Astrocyte of the cerebellum (primary cell): ENCODE measurements at regions not wholly inside any gene's neighbourhood (a gene's known extent, or its start where the extent isn't known, plus 50 kb on each side); places are given as distances from the start of the nearest gene placed in this dataset.

ENCODE experiments used
- DNase-seq: peaks from one replicate; pipeline ENCODE4 v3.0.0-alpha.2; 2011; ENCODE audit warnings: low read depth
- H3K4me3 ChIP-seq: 2 replicates; pipeline ENCODE4 v1.5.1; 2011; ENCODE audit warnings: mild to moderate bottlenecking, low read depth, low read length, moderate library complexity
- in situ Hi-C: cut with HindIII; loops from 2 replicates; pipeline ENCODE4 v1.10.0; 2017; ENCODE audit warnings: low sequenced_read_pairs
- TF ChIP-seq, protein P1 (sequence below): IDR thresholded peaks from 2 replicates; pipeline ENCODE4 v1.5.1; 2012; ENCODE audit warnings: low read length, low read depth, moderate library complexity, mild to moderate bottlenecking; ENCODE audit errors: missing control alignments

DNA sequence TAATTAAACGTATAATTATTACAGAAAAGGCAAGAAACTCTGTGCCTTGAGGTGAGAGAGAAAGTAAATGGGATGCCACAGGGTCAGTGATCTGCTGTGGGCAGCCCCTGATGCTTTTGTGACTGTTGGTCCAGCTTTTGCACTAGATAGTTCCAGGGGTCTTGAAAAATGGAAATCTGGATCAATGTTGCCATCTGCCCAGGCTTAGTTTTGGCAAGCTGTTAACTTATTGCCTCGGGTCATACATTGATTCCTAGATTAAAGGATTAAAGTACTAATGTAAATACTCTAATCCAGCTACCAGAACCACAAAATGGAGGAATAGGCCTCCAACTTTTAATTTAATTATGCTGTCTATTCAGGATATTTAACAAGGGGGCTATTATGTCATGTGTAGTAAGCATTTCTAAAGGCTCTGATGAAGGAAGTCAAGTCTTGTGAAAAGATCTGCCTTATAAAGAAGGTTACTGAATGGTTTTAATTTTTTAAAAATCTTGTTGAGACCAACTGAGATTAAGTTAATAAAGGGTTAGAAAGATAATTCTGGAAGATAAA, 376.0 kb upstream of the HS3ST5 start:
- no peak overlapping the region for H3K4me3 ChIP-seq
- no peak for DNase-seq
- TF ChIP-seq, protein P1, sequence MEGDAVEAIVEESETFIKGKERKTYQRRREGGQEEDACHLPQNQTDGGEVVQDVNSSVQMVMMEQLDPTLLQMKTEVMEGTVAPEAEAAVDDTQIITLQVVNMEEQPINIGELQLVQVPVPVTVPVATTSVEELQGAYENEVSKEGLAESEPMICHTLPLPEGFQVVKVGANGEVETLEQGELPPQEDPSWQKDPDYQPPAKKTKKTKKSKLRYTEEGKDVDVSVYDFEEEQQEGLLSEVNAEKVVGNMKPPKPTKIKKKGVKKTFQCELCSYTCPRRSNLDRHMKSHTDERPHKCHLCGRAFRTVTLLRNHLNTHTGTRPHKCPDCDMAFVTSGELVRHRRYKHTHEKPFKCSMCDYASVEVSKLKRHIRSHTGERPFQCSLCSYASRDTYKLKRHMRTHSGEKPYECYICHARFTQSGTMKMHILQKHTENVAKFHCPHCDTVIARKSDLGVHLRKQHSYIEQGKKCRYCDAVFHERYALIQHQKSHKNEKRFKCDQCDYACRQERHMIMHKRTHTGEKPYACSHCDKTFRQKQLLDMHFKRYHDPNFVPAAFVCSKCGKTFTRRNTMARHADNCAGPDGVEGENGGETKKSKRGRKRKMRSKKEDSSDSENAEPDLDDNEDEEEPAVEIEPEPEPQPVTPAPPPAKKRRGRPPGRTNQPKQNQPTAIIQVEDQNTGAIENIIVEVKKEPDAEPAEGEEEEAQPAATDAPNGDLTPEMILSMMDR, result no peak
- in situ Hi-C loops, result loop anchor here (10.0 kb wide), 1 partner anchor 84 kb away; no protein-coding TSS in a partner anchor

DNA sequence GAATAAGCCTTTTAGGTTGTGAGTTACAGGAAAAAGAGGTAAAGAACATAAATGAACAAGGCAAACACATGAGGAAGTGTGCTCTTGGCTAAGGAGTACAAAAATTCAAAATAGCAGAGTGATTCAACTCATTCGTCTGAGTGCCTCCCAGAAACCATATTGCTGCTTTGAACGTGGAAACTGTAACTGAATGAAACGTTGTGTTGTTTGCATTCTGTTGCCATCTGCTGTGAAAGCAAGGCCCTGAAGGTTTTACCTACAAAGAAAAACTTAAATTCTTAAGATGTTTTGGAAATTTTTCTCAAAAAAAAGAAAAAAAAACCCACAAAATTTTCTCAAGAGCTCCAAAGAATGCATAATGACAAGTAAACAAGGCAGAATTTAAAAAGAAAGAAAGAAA, 375.4 kb upstream of the HS3ST5 start:
- no peak overlapping the region for H3K4me3 ChIP-seq
- in situ Hi-C loops, result loop anchor here (10.0 kb wide), 1 partner anchor 83 kb away; no protein-coding TSS in a partner anchor
- TF ChIP-seq, protein P1, result no peak
- DNase-seq, result no peak

DNA sequence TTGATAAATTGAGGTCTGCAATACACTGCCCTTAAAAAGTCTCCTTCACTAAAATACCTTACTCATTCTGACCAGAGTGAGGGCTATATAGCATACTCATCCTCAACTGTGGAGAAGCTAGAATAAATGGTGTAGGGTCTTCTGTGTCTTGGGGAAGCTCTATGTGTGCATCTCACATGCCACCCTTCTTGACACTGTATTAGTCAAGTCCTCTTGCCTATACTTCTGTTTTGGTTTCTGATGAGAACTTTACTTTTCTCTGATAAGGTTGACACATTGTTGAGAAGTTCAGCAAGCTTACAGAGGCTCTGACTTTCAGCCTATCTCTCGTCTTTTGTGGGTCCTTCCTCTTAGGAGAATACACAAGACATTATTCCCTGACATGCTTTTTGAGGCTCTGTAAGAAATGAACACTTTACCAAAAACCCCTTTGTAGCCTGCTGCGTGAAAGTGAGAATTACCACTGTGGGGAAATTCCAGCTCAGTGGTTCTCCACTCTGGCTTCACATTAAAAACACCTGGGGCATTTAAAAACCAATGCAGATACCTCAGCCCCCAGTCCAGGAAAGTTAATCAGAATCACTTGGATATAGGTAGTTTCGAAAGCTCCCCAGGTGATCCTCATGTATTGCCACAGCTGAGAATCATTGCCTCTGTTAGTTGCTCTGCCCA, 372.1 kb upstream of the HS3ST5 start:
- H3K4me3 ChIP-seq, result no peak overlapping the region
- TF ChIP-seq, protein P1, result no peak
- in situ Hi-C loops, result loop anchor here (10.0 kb wide), 1 partner anchor 80 kb away; no protein-coding TSS in a partner anchor
- no peak for DNase-seq

DNA sequence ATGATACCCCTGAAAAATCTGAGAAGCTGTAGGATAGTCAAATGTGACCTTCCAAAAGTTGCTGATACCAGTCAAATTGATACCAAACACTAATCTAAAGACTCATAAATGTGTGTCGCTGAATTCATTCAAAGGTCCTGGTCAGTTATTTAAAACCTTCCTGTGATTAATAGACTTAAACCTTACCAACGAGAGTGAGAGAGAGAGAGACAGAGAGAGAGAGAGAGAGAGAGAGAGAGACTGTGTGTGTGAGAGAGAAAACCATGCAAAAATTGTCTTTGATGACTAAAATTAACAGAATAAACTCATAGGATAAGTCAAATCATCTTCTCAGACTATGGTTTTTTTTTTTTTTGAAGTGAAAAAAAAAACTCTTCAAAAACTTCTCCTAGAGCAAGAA, 370.9 kb upstream of the HS3ST5 start:
- TF ChIP-seq, protein P1, result no peak
- H3K4me3 ChIP-seq, result no peak overlapping the region
- DNase-seq, result no peak
- in situ Hi-C loops, result loop anchor here (10.0 kb wide), 1 partner anchor 79 kb away; no protein-coding TSS in a partner anchor

DNA sequence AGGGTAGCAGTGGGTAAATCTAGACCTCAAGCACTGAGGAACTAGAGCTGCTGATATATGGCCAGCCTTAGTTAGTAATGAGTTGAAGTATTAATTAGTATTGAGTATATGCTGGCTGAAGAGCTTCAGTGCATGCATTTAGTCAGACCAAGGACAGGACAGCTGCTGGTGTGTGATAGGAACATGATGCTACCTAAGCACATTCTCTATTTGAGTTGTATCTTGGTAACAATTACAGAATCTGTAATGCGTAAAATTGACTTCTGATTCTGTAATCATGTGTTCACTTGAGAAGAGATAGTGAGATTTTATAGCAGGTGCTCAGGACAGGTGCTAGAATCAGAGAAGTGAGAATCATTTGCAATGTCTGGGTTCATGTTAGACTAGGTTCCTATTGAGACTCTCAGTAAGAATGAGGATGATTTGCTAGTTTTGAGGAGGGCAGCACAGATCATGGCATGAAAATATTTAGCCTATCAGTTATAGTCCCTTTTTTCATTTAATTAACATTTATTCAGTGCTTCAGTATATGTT, 369.4 kb upstream of the HS3ST5 start:
- in situ Hi-C loops, result loop anchor here (10.0 kb wide), 1 partner anchor 77 kb away; no protein-coding TSS in a partner anchor
- TF ChIP-seq, protein P1, result no peak
- no peak for DNase-seq
- no peak overlapping the region for H3K4me3 ChIP-seq

DNA sequence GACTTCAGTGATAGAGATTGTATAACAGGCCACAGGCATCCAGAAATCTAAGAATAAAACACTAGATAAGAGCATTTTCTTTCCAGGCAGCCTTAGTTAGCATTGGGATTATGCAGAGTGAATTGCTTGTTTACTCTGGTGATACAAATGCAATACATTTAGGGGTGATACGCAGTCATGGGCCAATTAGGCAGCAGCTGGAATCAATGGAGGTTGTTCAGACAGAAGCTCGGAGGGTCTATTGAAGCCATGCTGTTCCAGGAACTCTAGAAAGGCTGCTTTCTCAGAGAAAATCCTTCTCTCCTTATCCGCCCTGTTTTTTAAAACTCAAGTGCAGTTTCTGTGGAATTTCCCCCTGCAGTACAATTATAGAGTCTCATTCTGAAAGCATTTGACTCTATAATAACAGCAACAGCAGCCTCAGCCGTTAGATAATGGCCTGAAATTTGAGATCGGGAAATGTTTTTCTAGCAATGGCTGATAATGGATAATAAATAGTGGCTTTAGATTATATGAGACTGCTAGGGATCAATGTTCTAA, 364.3 kb upstream of the HS3ST5 start:
- H3K4me3 ChIP-seq, result no peak overlapping the region
- TF ChIP-seq, protein P1, result no peak
- in situ Hi-C loops, result no loop called here
- DNase-seq, result no peak
